C4-2B (cell line): ENCODE measurements at regions not wholly inside any gene's neighbourhood (a gene's known extent, or its start where the extent isn't known, plus 50 kb on each side); places are given as distances from the start of the nearest gene placed in this dataset.

Source experiments
- CTCF ChIP-seq: fragments of 450-650 bp; conservative IDR thresholded peaks from 2 replicates; pipeline ENCODE4 v1.5.1; 2017; ENCODE audit warnings: mild to moderate bottlenecking
- ZFX ChIP-seq: fragments of 450-650 bp; IDR thresholded peaks from 2 replicates; pipeline ENCODE4 v1.6.1; 2017

GRCh38 chr13:76461999-76462398 is 424.2 kb downstream of the KCTD12 start:
- TF ChIP-seq ZFX: no peak
- TF ChIP-seq CTCF: no peak
